HL-60 (cell line): ENCODE measurements at regions not wholly inside any gene's neighbourhood (a gene's known extent, or its start where the extent isn't known, plus 50 kb on each side); places are given as distances from the start of the nearest gene placed in this dataset.

Experiments used
- CTCF ChIP-seq: IDR thresholded peaks from one replicate; pipeline ENCODE4 v1.5.1; 2011; ENCODE audit warnings: low read length, control low read depth, inconsistent platforms; ENCODE audit not compliant: insufficient read depth
- GABPA ChIP-seq: IDR thresholded peaks from 2 replicates; pipeline ENCODE4 v1.6.1; 2012; ENCODE audit warnings: low read depth
- POLR2AphosphoS5 ChIP-seq: IDR thresholded peaks from 2 replicates; pipeline ENCODE4 v1.6.1; 2012; ENCODE audit warnings: low read depth
- SPI1 ChIP-seq: IDR thresholded peaks from 2 replicates; pipeline ENCODE4 v1.6.1; 2012; ENCODE audit warnings: low read depth, mild to moderate bottlenecking, borderline replicate concordance
- TF ChIP-seq, protein P1 (sequence below): IDR thresholded peaks from 2 replicates; pipeline ENCODE4 v1.6.1; 2012; ENCODE audit warnings: low read depth; ENCODE audit not compliant: insufficient replicate concordance

DNA sequence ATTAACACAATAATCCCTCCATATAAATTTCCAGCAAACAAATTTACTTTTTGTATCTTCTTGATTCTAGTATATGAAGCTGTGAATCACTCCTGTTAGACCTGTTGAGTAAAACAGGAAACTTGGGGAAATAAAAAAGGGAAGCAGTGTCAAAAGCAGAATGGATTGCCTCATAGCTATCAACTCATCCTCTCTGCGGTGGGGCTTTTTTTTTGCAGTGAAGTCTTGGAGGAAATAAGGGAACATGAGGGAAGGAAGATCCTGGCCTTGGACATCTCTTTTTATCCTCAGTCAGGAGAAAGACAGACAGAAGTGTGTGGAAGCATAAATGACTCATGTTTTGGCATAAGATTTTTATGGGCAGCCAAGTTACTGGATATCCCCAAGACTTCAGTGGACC lies 332.5 kb downstream of the TFAP2A start:
- no peak for TF ChIP-seq CTCF
- TF ChIP-seq POLR2AphosphoS5: no peak
- no peak for TF ChIP-seq GABPA
- TF ChIP-seq, protein P1, sequence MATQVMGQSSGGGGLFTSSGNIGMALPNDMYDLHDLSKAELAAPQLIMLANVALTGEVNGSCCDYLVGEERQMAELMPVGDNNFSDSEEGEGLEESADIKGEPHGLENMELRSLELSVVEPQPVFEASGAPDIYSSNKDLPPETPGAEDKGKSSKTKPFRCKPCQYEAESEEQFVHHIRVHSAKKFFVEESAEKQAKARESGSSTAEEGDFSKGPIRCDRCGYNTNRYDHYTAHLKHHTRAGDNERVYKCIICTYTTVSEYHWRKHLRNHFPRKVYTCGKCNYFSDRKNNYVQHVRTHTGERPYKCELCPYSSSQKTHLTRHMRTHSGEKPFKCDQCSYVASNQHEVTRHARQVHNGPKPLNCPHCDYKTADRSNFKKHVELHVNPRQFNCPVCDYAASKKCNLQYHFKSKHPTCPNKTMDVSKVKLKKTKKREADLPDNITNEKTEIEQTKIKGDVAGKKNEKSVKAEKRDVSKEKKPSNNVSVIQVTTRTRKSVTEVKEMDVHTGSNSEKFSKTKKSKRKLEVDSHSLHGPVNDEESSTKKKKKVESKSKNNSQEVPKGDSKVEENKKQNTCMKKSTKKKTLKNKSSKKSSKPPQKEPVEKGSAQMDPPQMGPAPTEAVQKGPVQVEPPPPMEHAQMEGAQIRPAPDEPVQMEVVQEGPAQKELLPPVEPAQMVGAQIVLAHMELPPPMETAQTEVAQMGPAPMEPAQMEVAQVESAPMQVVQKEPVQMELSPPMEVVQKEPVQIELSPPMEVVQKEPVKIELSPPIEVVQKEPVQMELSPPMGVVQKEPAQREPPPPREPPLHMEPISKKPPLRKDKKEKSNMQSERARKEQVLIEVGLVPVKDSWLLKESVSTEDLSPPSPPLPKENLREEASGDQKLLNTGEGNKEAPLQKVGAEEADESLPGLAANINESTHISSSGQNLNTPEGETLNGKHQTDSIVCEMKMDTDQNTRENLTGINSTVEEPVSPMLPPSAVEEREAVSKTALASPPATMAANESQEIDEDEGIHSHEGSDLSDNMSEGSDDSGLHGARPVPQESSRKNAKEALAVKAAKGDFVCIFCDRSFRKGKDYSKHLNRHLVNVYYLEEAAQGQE: no peak
- peak; percentile 73 for TF ChIP-seq SPI1
